Coronary artery (tissue), 2 donors: ENCODE measurements at regions not wholly inside any gene's neighbourhood (a gene's known extent, or its start where the extent isn't known, plus 50 kb on each side); places are given as distances from the start of the nearest gene placed in this dataset.

ENCODE experiments used
- DNase-seq: peaks from one replicate; pipeline ENCODE4 v3.0.0-alpha.2; 2017; ENCODE audit warnings: low spot score
- H3K27ac ChIP-seq, 2 donors: fragments of 200-600 bp; sonication (generic); one replicate each; pipeline ENCODE4 v1.5.1; 2016 to 2019
- H3K4me3 ChIP-seq: fragments of 200-600 bp; sonication (generic); 2 replicates; pipeline ENCODE4 v1.5.1; 2016; ENCODE audit warnings: mild to moderate bottlenecking, moderate library complexity
- CTCF ChIP-seq: fragments of 200-600 bp; sonication (generic); IDR thresholded peaks from one replicate; pipeline ENCODE4 v1.5.1; 2019; ENCODE audit warnings: antibody characterized with exemption

GRCh38 chr3:76349715-76350480 is 564.5 kb upstream of the ZNF717 start:
- TF ChIP-seq CTCF, result no peak
- no peak for DNase-seq
- Histone ChIP-seq H3K4me3 (no peak overlapping the region), H3K27ac (no peak overlapping the region)

DNA sequence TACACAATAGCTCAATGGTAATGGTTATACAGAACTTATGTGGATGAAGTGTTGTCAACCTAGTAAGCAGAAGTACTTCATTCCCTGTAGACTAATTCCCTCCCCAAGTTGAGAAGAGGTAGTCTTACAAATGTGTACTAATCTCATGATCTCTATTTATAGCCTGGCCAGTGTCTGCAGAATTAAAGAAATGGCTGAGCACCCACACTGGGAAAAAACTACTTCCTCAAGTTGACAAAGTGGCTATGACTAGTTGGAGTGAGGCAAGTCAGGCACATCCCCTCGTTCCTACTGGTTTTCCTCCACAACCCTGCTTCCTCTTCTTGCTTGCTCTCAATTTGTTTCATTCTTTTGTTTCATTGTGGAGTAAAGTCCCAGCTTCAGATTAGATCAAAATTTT is 566.7 kb upstream of the ZNF717 start:
- no peak for DNase-seq

DNA sequence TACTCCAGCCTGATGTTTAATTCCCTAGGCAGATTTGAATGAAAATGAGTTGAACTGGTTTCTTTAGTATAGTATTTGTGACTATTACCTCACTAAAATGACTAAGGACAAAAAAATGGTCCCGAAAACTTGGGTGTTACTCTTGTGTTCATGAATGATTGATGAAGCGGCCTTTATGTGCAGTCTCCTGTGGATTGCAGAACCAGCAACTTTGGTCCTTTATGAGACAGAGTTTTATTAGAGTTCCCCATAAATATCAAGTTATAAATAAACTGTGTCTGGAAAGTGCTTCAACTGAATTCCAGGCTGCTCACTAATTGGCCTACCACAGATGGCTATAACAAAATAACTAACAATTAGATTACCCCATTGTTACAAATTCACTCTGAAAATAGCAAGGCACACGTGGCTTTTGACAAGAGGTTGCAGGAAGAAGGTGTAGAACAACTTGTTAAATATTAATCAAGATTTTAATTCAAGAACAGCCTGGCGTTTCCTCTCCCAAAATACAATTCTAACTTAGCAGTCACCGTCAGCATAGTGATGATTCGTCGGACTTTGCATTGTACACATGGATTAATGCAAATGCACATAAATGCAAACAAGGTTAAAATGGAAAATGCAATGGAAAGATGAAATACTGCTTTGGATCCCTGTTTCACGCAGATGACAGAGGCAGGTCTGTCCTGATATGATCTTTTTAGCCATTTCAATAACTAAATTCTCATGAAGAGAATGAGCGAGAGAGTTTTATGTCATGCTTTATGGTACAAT is 567.3 kb upstream of the ZNF717 start:
- TF ChIP-seq CTCF, result no peak
- Histone ChIP-seq H3K27ac (no peak overlapping the region), H3K4me3 (no peak overlapping the region)
- DNase-seq, result no peak

More for the DNA sequence above, 566.7 kb upstream of the ZNF717 start:
- Histone ChIP-seq H3K4me3 (no peak overlapping the region), H3K27ac (no peak overlapping the region)
- no peak for TF ChIP-seq CTCF

DNA sequence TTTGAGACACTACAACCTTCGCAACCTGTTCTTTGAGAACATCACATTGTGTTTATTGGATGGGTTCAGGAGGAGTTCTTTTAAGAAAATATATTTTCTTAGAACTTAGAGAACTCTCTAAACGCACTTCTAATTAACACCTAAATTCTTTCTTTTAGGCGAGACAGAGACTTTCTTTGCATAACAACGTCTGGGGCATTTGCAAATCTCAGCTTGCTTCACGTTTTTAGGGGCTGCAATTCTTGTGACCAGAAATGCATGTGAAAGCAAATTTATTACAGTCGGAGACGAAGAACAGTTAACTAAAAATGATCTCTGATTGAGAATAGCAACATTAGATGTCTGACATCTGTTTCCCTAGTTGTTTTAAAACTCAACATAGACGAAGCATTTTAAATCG is 568.3 kb upstream of the ZNF717 start:
- H3K27ac ChIP-seq, result no peak overlapping the region
- DNase-seq, result no peak
- no peak overlapping the region for H3K4me3 ChIP-seq
- TF ChIP-seq CTCF, result no peak

DNA sequence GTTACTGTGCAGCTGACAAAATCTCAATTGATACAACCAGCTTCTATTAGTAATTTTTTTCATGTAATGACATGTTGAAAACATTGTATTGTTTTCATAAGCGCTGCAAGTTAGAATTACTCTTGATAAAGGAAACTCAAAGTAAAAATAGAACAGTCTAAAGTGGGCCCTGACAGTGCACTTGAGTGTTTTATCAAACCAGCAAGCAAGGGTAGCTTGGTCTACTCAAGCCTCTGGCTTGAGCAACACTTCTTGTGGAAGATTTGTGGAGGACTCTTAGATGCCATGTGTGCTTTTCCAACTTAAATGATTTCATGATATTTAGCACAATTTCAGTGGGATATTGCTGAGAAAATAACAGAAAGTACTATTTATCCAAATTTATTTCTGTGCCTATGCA is 575.7 kb upstream of the ZNF717 start:
- Histone ChIP-seq H3K27ac (no peak overlapping the region), H3K4me3 (no peak overlapping the region)
- no peak for TF ChIP-seq CTCF
- no peak for DNase-seq

DNA sequence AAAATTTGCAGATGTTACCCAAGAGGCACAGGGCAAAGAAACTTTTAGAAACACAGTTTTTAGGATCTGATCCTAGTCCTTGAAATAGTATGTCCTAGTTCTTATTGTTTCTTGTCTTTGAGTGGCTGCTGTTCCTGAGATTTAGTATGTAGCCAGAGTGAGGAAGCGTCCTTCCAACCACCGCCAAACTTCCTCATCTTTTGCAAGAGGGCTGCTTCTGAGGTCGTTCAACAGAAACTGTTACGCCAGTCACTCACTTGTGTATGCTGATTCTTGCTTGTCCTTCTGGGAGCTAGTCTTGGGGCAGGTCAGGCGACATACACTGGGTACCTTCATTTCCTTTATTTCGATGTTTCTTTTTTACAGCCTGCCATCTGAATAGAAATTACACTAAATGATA is 577.3 kb upstream of the ZNF717 start:
- Histone ChIP-seq H3K4me3 (no peak overlapping the region), H3K27ac (no peak overlapping the region)
- DNase-seq, result no peak
- no peak for TF ChIP-seq CTCF

DNA sequence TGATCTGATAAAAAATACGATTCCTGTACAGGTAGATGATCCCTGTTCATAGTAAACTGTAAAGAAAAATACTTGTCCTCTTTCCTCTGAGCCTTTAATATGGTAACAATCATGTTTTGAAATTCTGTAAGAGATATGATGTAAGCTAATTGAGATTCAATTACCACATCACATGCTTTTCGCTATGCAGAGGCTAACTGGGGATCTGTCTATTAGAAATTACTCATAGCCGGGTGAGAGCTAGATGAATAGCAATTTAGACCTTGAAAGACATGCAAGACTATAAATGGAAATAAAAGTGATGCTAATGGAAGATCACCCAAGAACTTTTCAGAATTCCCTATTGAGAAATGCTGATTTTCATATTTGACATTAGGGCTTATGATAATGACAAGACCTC is 579.9 kb upstream of the ZNF717 start:
- H3K27ac ChIP-seq, result no peak overlapping the region
- DNase-seq, result no peak
- no peak for TF ChIP-seq CTCF
- no peak overlapping the region for H3K4me3 ChIP-seq
